NCI-H1417 treated with DMSO at 0.1 percent for 48 hours (cell line): ENCODE measurements at regions not wholly inside any gene's neighbourhood (a gene's known extent, or its start where the extent isn't known, plus 50 kb on each side); places are given as distances from the start of the nearest gene placed in this dataset.

Source experiments
- DNase-seq: peaks from one replicate; lab custom pipeline; 2025; lab: John Stamatoyannopoulos, UW

DNA sequence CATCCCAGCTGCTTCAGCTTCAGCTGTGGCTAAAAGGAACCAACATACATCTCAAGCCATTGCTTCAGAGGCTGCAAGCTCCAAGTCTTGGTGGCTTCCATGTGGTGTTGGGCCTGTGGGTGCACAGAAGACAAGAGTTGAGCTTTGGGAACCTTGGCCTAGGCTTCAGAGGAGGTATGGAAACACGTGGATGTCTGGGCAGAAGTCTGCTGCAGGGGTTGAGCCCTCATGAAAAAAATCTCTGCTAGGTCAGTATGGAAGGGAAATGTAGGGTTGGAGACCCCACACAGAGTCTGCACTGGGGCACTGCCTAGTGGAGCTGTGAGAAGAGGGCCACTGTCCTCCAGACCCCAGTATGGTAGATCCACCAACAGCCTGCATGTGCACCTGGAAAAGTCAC lies 279.3 kb downstream of the MZT1 start:
- DNase-seq = no peak

GRCh38 chr13:72444999-72445398 lies 282.4 kb downstream of the MZT1 start:
- DNase-seq = no peak

DNA sequence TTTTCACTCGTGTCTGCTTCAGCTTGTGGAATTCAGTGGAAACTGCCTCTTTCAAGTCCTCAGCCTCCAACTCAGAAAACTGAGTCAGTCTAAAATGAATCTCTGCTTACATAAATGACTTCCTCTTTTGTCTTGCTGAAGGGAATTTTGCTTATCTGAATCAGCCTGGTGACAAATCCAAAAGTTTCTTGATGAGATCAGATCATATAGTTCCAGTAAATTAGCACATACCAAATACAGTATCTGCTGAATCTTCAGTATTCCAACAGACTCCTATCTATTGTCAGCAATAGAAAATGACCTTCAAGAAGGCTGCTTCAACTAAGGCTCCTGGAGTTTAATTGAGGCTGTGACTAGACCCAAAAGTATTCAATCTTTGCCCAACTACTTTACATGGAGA lies 290.0 kb downstream of the MZT1 start:
- no peak for DNase-seq

- no peak for DNase-seq
Observed at GRCh38 chr13:72435251-72435650, 292.2 kb downstream of the MZT1 start.

- no peak for DNase-seq
Observed at GRCh38 chr13:72431981-72432682, 295.3 kb downstream of the MZT1 start.

DNA sequence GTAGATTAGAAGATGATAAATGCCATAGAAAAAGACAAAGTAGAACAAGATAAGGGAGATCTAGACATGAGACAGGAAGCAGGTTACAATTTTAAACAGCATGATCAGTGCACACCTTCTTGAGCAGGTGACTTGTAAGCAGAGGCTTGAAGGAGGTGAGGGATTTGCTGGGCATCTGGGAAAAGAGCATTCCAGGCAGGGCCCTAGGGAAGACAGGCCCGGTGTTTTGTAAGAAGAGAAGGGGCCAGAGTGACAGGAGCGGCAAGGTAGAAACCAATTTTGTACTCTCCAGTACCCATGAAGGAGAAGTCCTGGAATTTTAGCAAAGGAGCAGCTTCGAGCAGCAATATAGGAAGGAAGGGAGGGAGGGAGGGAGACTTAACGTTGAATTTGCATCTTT lies 296.5 kb downstream of the MZT1 start:
- DNase-seq = no peak

DNA sequence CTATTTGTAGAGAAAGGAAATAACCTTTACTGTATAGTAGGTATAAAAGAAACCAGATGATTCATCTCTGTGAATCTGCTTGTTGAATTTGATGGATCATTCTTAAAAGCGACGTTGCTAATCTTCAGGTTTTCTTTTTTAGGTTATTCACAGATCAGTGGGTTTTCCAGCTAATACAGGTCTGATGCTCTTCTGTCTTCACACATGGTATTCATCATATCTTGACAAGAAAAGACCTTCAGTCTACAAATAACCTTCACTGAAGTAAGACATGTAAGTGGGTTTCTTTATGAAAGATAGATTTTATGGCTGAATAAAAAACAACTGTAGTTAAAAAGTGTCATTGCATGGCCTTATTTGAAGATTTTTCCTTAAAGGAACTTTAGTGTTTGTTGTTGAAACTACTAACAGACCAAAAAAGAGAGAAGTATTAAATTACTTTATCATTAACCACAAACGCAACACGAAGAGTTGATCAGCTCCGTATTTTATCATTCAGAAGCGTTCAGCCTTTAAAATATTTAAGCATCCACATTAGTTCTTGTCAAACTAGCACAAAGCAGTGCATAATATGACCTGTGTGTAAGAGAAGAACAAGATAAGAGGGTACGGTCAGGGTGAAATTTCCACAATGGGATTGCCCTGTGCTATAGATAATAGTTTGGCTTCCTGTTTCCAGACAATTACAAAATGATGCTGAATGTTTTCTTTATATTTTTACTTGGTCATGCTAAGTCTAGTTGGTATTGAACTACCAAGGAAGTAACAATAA lies 299.5 kb downstream of the MZT1 start:
- DNase-seq = no peak

GRCh38 chr13:72424059-72424458 lies 303.4 kb downstream of the MZT1 start:
- no peak for DNase-seq

GRCh38 chr13:72415817-72416216 lies 311.6 kb downstream of the MZT1 start:
- no peak for DNase-seq

DNA sequence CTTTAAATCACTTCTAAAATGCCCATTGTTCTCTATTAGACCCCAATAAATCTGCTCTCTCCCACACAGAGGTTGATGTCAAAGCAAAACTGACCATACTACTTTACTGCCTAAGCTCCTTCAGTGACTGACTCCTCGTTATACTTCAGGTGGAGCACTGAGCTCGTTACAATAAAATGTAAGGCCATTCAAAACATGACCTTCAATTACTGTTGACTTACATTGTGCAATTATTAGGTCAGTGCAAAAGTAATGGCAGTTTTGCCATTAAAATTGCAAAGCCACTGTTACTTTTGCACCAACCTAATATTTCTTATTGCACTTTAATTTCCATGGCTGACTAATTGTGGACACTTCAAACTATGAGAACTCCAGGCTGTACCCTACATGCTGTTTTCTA lies 314.9 kb downstream of the MZT1 start:
- no peak for DNase-seq

DNA sequence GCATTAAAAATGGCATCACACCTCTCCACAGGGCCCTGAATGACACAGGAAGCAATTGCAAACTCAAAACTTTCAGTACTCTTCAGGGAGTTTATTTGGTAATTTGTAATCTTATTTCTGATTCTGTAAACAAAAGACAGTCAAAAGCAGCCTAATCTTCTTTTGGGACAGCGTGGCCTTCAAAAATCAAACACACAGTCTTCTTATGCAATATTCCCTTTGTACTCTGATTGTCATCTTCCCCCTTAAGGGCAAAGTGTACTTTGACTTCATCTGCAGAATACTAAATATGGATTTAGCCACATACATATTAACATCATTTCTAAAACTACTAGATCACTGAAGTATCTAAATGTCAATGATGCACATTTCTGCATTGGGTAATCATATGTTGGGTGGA lies 322.0 kb downstream of the MZT1 start:
- DNase-seq = no peak

- no peak for DNase-seq
Observed at GRCh38 chr13:72403396-72404010, 323.9 kb downstream of the MZT1 start.

- no peak for DNase-seq
Observed at GRCh38 chr13:72400856-72401255, 326.6 kb downstream of the MZT1 start.

- DNase-seq = no peak
Observed at GRCh38 chr13:72399351-72399750, 328.1 kb downstream of the MZT1 start.

DNA sequence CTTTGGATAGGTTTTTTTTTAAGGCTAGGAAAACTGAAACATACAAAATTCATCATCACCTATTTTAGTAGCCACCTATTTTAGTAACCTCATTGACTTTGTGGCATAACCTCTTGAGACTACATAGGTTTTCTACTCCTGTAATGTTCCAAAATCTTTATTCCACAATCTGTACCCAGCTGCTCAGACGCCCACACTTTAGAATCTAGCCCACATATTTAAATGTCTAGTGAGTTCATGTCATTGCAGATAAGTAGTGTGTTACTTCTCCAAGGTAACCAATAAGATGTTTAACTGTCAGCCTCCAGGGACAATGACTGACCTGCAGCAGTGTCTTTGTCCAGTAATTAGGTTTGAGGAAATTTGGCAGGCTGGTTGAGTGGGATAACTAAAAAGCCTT lies 330.2 kb downstream of the MZT1 start:
- no peak for DNase-seq

GRCh38 chr13:72390909-72391308 lies 336.5 kb downstream of the MZT1 start:
- no peak for DNase-seq

DNA sequence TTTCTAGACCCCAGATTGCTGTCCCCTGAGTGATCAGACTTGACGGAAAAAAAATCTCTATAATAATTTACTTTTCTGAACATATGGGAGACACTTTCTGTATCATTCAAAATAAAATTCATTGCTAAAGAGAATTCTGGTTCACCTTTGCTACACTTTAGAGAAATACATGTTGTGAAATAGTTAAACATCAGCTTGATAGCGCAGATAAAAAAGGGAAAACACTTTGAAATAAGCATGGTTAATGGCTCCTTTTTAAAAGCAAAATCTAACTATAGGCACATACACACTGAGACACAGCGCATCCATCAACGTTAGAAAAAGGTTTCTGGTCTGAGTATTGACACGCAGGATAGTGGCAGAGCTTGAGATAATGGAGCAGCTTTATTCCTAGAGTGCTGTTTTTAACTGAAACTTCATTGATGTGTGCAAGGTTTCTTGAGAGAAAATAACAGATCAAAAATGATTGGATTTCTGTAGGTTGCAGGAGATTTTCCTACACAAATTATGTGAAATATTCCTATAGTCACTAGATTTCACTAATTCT lies 341.2 kb downstream of the MZT1 start:
- DNase-seq = no peak

DNA sequence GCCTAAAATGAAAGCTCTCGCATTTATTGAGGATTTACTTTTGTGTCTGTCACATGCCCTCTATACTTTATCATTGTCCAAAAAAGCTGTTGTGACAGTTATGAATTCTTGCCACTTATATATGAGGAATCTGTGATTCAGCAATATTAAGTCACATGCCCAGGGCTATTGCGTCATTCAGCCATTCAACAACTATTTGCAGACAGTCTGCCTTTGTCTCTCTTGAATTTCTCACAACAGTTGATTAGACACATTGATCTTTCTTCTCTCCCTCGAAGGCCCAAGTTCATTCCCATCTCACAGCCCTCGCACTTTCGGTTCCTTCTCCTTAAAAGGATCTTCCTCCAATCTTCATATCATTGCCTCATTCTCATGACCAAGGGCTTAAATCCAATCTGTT lies 342.6 kb downstream of the MZT1 start:
- DNase-seq = no peak

DNA sequence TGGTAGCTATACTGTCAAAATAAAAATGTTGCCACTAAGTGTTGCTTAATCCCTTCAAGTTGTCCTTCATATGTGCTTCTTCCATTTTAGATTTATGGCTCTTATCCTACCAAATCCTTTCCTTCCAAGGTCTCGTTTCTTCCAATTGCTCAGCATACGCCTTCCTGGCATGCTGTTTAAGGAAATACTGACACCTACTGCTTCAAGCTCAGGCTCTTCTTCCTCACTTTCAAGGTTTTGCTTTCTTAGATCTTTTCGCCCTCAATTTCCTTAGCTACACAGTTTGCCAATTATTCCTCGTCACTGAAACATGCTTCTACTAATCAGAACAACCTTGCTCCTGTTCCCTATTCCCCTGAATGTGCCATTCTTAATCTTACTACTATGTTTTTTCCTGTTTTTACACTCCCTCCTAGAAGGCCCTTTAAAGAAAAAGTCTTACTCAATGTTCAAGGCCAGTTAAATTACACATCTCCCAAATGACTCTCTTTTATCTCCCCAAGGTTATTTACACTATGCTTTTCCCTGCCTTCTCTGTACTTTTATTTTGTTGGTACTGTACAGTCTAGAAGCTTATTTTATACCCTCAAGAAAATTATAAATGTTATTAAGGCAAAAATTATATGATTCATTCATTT lies 343.1 kb downstream of the MZT1 start:
- no peak for DNase-seq

DNA sequence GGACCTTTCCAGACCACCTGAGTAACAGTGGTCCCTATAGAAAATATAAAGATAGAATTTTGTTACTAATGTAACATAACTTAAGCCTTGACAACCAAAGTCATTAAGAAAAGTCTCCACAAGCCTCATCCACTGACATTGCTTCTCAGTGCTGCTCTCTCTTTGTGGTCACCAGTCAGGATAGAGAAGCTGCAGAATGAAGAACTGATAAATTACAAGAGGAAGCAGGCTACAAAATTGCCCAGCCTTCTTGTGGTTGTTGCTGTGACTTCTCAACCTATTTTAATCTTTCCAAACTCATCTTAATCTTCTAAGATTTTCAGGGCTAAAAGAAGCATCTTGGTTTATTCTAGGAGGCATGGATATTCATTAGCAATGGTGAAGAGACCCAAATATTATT lies 343.8 kb downstream of the MZT1 start:
- DNase-seq = no peak

GRCh38 chr13:72379581-72379980 lies 347.8 kb downstream of the MZT1 start:
- no peak for DNase-seq

DNA sequence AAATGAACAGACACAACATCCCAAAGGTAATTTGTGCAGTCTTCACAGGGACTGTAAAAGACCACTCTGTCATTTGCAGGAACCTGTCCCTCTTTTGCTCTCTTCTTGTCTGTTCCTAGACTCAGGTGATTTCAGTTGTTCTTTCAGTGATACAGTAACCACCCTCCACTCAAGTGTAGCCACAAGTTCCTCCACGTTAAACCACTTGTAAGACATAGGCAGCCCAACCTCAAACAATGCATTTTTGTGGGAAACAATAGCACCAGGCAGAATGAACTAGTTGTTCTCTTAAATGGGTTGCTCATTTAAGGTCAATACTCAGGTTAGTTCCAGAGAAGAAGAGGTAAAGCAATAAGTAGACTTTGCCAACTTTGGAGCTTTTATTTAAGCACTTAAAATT lies 359.4 kb downstream of the MZT1 start:
- DNase-seq = no peak

- DNase-seq = no peak
Observed at GRCh38 chr13:72346716-72347115, 380.7 kb downstream of the MZT1 start.
